ENCODE measurements at regions not wholly inside any gene's neighbourhood (a gene's known extent, or its start where the extent isn't known, plus 50 kb on each side); places are given as distances from the start of the nearest gene placed in this dataset.

- TF ChIP-seq EZH2 (IDR thresholded peaks at IDR 0.05) (no peak), POLR2AphosphoS5 (IDR thresholded peaks at IDR 0.05; ENCODE audit: borderline replicate concordance, low read depth, low read length) (no peak)
Measured at GRCh38 chr17:55570391-55570790, 59.1 kb upstream of the SMIM36 start.
